K562 (cell line): ENCODE measurements at regions not wholly inside any gene's neighbourhood (a gene's known extent, or its start where the extent isn't known, plus 50 kb on each side); places are given as distances from the start of the nearest gene placed in this dataset.

Experiments
- ATAC-seq: fragments of 200-7000 bp; cut with Tn5 transposase; 3 replicates; pipeline ENCODE4 v1.9.1; 2020; ENCODE audit warnings: moderate library complexity
- BruUV-seq: library from RNA; stranded (reverse); fragments of 400-500 nt; replicated peaks from 2 replicates; lab custom pipeline; 2021; lab: Mats Ljungman, UMichigan
- CTCF ChIA-PET: fragments of 300-600 bp; formaldehyde crosslinking; extraction: SDS; loops from one replicate; lab custom pipeline; 2021; ENCODE audit warnings: low intra/inter-chr PET ratio; lab: Yijun Ruan, JAX
- POLR2A ChIA-PET: fragments of 300-600, 350-650 bp; sonication (Branson Sonifier 250); formaldehyde crosslinking; extraction: SDS; loops from one replicate; lab custom pipeline; 2021; ENCODE audit warnings: antibody characterized with exemption, inconsistent platforms; lab: Yijun Ruan, JAX
- DNase-seq, 4 experiments: peaks; one replicate each; pipeline versions ENCODE4 v3.0.0 to v3.0.0-alpha.2; 2011 to 2018; ENCODE audit warnings: low spot score in 3 of 4, mixed read lengths in 3 of 4; ENCODE audit errors: extremely low read depth in 1 of 4
- FAIRE-seq: peaks from 2 replicates; lab custom pipeline; 2011; peaks lifted over from hg19 to GRCh38; lab: Jason Lieb, UNC
- H2AFZ ChIP-seq: 2 replicates; pipeline ENCODE4 v1.6.0; 2011; ENCODE audit warnings: low read depth, low read length, control low read depth, inconsistent platforms
- H3K27ac ChIP-seq: fragments of 200-600 bp; 3 replicates; pipeline ENCODE4 v1.8.0; 2011; ENCODE audit warnings: low read depth, mild to moderate bottlenecking, control low read depth, inconsistent platforms, low read length, moderate library complexity, mixed read lengths; ENCODE audit errors: extremely low read depth
- H3K27me3 ChIP-seq, 2 experiments: fragments of 300-600 bp in 1 of 2; 2 replicates in 1 of 2; 3 replicates in 1 of 2; pipeline versions ENCODE4 v1.6.0 to v1.8.0; 2011; ENCODE audit warnings: inconsistent platforms in 2 of 2, low read length in 2 of 2, mild to moderate bottlenecking in 1 of 2, mixed read lengths in 1 of 2, moderate library complexity in 1 of 2; ENCODE audit not compliant: control insufficient read depth in 2 of 2, insufficient read depth in 2 of 2
- H3K36me3 ChIP-seq: fragments of 300-600 bp; 3 replicates; pipeline ENCODE4 v1.8.0; 2011; ENCODE audit warnings: mild to moderate bottlenecking, low read length, inconsistent platforms; ENCODE audit not compliant: control insufficient read depth, insufficient read depth
- H3K4me1 ChIP-seq, 2 experiments: fragments of 200-600 bp in 1 of 2; replicated peaks in 1 of 2; 2 replicates in 1 of 2; 3 replicates in 1 of 2; pipeline versions ENCODE4 v1.5.1 to v1.8.0; 2011; ENCODE audit warnings: inconsistent platforms in 2 of 2, low read length in 2 of 2, mild to moderate bottlenecking in 1 of 2, mixed read lengths in 1 of 2, moderate library complexity in 1 of 2; ENCODE audit not compliant: control insufficient read depth in 2 of 2, insufficient read depth in 2 of 2
- H3K4me2 ChIP-seq: 2 replicates; pipeline ENCODE4 v1.6.1; 2011; ENCODE audit warnings: low read length, control low read depth, inconsistent platforms, mixed read lengths; ENCODE audit not compliant: insufficient read depth
- H3K4me3 ChIP-seq: fragments of 200-600 bp; sonication (generic), shearing (Covaris generic); 2 replicates; pipeline ENCODE4 v1.5.1; 2016; ENCODE audit warnings: control low read depth, inconsistent platforms
- H3K79me2 ChIP-seq: fragments of 200-600 bp; 3 replicates; pipeline ENCODE4 v1.8.0; 2011; ENCODE audit warnings: low read length, inconsistent platforms; ENCODE audit not compliant: control insufficient read depth, insufficient read depth
- H3K9ac ChIP-seq, 2 experiments: 2 replicates each; pipeline versions ENCODE4 v1.6.0 to v1.6.1; 2011; ENCODE audit warnings: low read depth in 2 of 2, low read length in 2 of 2, control low read depth in 1 of 2, inconsistent platforms in 1 of 2, mild to moderate bottlenecking in 1 of 2, mixed read lengths in 1 of 2; ENCODE audit not compliant: insufficient read depth in 1 of 2
- H3K9me1 ChIP-seq: one replicate; pipeline ENCODE4 v1.6.0; 2011; ENCODE audit warnings: inconsistent platforms, mild to moderate bottlenecking, low read length, moderate library complexity; ENCODE audit not compliant: control insufficient read depth, insufficient read depth
- H3K9me3 ChIP-seq: replicated peaks from 2 replicates; pipeline ENCODE4 v1.5.1; 2011; ENCODE audit warnings: low read depth, low read length, inconsistent platforms; ENCODE audit not compliant: control insufficient read depth, insufficient read depth
- H4K20me1 ChIP-seq: replicated peaks from 2 replicates; pipeline ENCODE4 v1.6.1; 2011; ENCODE audit warnings: low read length, inconsistent platforms, mixed read lengths; ENCODE audit not compliant: control insufficient read depth, insufficient read depth
- CBX8 ChIP-seq: fragments of 200-600 bp; sonication (generic); IDR thresholded peaks from 2 replicates; pipeline ENCODE4 v1.6.1; 2012; ENCODE audit warnings: borderline replicate concordance, mixed run types, low read depth, mild to moderate bottlenecking, moderate library complexity, mixed read lengths, low read length, control low read depth, inconsistent platforms; ENCODE audit not compliant: poor library complexity, severe bottlenecking; ENCODE audit errors: extremely low read depth
- CCNT2 ChIP-seq: IDR thresholded peaks from 2 replicates; pipeline ENCODE4 v1.6.1; 2011; ENCODE audit warnings: borderline replicate concordance, low read depth, mild to moderate bottlenecking, moderate library complexity, mixed read lengths, low read length; ENCODE audit not compliant: insufficient read length; ENCODE audit errors: extremely low read depth
- ELF2 ChIP-seq: fragments of 250-450 bp; sonication (Bioruptor Pico); IDR thresholded peaks from 2 replicates; pipeline ENCODE4 v1.5.0; 2021; ENCODE audit warnings: mild to moderate bottlenecking
- GTF2A2 ChIP-seq: IDR thresholded peaks from 2 replicates; pipeline ENCODE4 v1.6.1; 2016; ENCODE audit warnings: mild to moderate bottlenecking, missing genetic modification characterization, missing compliant biosample characterization
- ILF3 ChIP-seq: fragments of 450-650 bp; IDR thresholded peaks from 2 replicates; pipeline ENCODE4 v1.6.1; 2018; ENCODE audit warnings: antibody characterized with exemption, mild to moderate bottlenecking, moderate library complexity, borderline replicate concordance
- KLF1 ChIP-seq: fragments of 450-650 bp; IDR thresholded peaks from 2 replicates; pipeline ENCODE4 v1.6.1; 2016; ENCODE audit warnings: missing genetic modification characterization, missing compliant biosample characterization
- PHF20 ChIP-seq: fragments of 450-650 bp; IDR thresholded peaks from 2 replicates; pipeline ENCODE4 v1.6.1; 2018; ENCODE audit not compliant: partially characterized antibody
- SMARCA4 ChIP-seq: fragments of 450-650 bp; IDR thresholded peaks from 2 replicates; pipeline ENCODE4 v1.6.1; 2016
- TBP ChIP-seq: optimal IDR thresholded peaks from 2 replicates; pipeline ENCODE3; 2011; ENCODE audit warnings: low read depth, low read length, improper control_type of control experiment
- TFAM ChIP-seq: fragments of 250-450 bp; sonication (Bioruptor Pico); conservative IDR thresholded peaks from 2 replicates; pipeline ENCODE4 v1.5.0; 2021; ENCODE audit warnings: mild to moderate bottlenecking, moderate library complexity
- ZC3H8 ChIP-seq: fragments of 450-650 bp; IDR thresholded peaks from 2 replicates; pipeline ENCODE4 v1.6.1; 2017
- ZNF217 ChIP-seq: sonication (generic); formaldehyde crosslinking; IDR thresholded peaks from 2 replicates; pipeline ENCODE4 v1.8.0; 2022; ENCODE audit warnings: mild to moderate bottlenecking, missing genetic modification reagents
- ZNF668 ChIP-seq: fragments of 250-450 bp; sonication (Bioruptor Pico); IDR thresholded peaks from 2 replicates; pipeline ENCODE4 v1.8.0; 2022; ENCODE audit warnings: mild to moderate bottlenecking, inconsistent platforms
- ZNF785 ChIP-seq: fragments of 250-450 bp; sonication (Bioruptor Pico); IDR thresholded peaks from 2 replicates; pipeline ENCODE4 v1.4.0; 2020; ENCODE audit warnings: mild to moderate bottlenecking
- WGBS: fragments of 100-300 bp; shearing (Covaris generic); methylation state at CpG from one replicate; pipeline ENCODE4 v1.1.6; 2016; ENCODE audit warnings: low coverage, mixed read lengths; ENCODE audit not compliant: insufficient coverage; ENCODE audit errors: missing lambda C conversion rate; 5-methylcytosine and 5-hydroxymethylcytosine counted together
- in situ Hi-C: fragments of 300-500 bp; cut with MboI; formaldehyde crosslinking; loops from 4 replicates; pipeline ENCODE4 v1.15.0; 2018; ENCODE audit warnings: inconsistent platforms, mixed read lengths
- intact Hi-C: fragments of 100-400 bp; cut with micrococcal nuclease; formaldehyde crosslinking; loops from 2 replicates; pipeline ENCODE4 v1.14.2; 2022
- TF ChIP-seq, protein P1 (sequence below): fragments of 450-650 bp; IDR thresholded peaks from 2 replicates; pipeline ENCODE4 v1.6.1; 2016; ENCODE audit warnings: low read depth, mild to moderate bottlenecking, moderate library complexity
- TF ChIP-seq, protein P2 (sequence below): fragments of 250-450 bp; sonication (Bioruptor Pico); IDR thresholded peaks from 2 replicates; pipeline ENCODE4 v1.8.0; 2022; ENCODE audit warnings: moderate library complexity, mild to moderate bottlenecking, inconsistent platforms
- TF ChIP-seq, protein P3 (sequence below): fragments of 450-650 bp; formaldehyde crosslinking; IDR thresholded peaks from 2 replicates; pipeline ENCODE4 v1.4.0; 2020; ENCODE audit warnings: mild to moderate bottlenecking, moderate library complexity

DNA sequence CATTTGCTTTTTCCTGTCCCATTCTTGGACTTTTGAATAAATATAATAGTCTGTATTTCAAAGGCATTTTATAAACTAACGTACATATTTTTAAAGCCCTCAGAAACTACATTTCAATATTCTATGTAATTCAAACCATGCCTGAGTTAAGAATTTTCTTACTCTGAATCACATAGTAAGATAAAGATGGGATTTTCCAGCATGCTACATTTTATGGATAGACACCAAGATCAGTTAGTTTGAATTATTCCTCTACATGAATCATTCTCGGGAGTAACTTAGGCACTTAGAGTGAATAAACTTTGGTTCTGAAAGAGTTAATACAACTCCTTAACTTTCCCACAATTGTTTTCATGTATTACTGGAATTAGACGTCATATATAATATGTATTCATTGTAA, 713.3 kb upstream of the CBLB start:
- in situ Hi-C loops (loop anchor here (25.0 kb wide), 1 partner anchor 870 kb away; no protein-coding TSS in a partner anchor), intact Hi-C loops (no loop called here)
- BruUV-seq, result no TSS peak
- Histone ChIP-seq H3K9me3 (no peaks in the 10 kb centered on the region), H3K27me3 (no peaks in the 10 kb centered on the region), H3K36me3 (no peaks in the 10 kb centered on the region), H3K4me3 (no peak overlapping the region), H3K4me1 (no peaks in the 10 kb centered on the region), H3K79me2 (no peaks in the 10 kb centered on the region), H3K9ac (no peak overlapping the region), H3K27ac (no peak overlapping the region), H2AFZ (no peak overlapping the region), H3K4me2 (no peak overlapping the region), H3K9me1 (no peaks in the 10 kb centered on the region), H4K20me1 (no peaks in the 10 kb centered on the region)
- WGBS, result 5% methylated on average over 3 of the region's 3 CpGs
- CTCF ChIA-PET, result no interaction called here
- POLR2A ChIA-PET, result no interaction called here
- ATAC-seq, result no peak
- no peak for FAIRE-seq
- no peak for DNase-seq
- TF ChIP-seq, protein P1, sequence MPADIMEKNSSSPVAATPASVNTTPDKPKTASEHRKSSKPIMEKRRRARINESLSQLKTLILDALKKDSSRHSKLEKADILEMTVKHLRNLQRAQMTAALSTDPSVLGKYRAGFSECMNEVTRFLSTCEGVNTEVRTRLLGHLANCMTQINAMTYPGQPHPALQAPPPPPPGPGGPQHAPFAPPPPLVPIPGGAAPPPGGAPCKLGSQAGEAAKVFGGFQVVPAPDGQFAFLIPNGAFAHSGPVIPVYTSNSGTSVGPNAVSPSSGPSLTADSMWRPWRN, result no peak
- TF ChIP-seq CBX8 (no peak), ELF2 (CRISPR knock-in tag) (no peak), TFAM (CRISPR knock-in tag) (no peak), ZC3H8 (no peak), TBP (no peak), GTF2A2 (tag) (no peak), ZNF217 (CRISPR knock-in tag) (no peak), ZNF785 (CRISPR knock-in tag) (no peak), ZNF668 (CRISPR knock-in tag) (no peak), KLF1 (tag) (no peak), CCNT2 (no peak), SMARCA4 (no peak), ILF3 (no peak), PHF20 (no peak)
- TF ChIP-seq, protein P2, sequence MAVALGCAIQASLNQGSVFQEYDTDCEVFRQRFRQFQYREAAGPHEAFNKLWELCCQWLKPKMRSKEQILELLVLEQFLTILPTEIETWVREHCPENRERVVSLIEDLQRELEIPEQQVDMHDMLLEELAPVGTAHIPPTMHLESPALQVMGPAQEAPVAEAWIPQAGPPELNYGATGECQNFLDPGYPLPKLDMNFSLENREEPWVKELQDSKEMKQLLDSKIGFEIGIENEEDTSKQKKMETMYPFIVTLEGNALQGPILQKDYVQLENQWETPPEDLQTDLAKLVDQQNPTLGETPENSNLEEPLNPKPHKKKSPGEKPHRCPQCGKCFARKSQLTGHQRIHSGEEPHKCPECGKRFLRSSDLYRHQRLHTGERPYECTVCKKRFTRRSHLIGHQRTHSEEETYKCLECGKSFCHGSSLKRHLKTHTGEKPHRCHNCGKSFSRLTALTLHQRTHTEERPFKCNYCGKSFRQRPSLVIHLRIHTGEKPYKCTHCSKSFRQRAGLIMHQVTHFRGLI (CRISPR knock-in tag), result no peak
- TF ChIP-seq, protein P3, sequence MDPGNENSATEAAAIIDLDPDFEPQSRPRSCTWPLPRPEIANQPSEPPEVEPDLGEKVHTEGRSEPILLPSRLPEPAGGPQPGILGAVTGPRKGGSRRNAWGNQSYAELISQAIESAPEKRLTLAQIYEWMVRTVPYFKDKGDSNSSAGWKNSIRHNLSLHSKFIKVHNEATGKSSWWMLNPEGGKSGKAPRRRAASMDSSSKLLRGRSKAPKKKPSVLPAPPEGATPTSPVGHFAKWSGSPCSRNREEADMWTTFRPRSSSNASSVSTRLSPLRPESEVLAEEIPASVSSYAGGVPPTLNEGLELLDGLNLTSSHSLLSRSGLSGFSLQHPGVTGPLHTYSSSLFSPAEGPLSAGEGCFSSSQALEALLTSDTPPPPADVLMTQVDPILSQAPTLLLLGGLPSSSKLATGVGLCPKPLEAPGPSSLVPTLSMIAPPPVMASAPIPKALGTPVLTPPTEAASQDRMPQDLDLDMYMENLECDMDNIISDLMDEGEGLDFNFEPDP, result no peak
